HG02840 (cell line): ENCODE measurements at regions not wholly inside any gene's neighbourhood (a gene's known extent, or its start where the extent isn't known, plus 50 kb on each side); places are given as distances from the start of the nearest gene placed in this dataset.
"Not testable (repeated sequence)": the region's sequence is repeated elsewhere in the genome, so short reads cannot be mapped to it uniquely, and the experiment has no call there.

Experiments used
- ATAC-seq: cut with Tn5 transposase; IDR thresholded peaks from one replicate; pipeline ENCODE4 v1.9.1; 2021; ENCODE audit warnings: mild to moderate bottlenecking, moderate library complexity, moderate number of reproducible peaks; ENCODE audit not compliant: unreplicated experiment, low FRiP score

GRCh38 chr1:190809312-190809711 is 331.6 kb upstream of the BRINP3 start:
- ATAC-seq: no peak

- no peak for ATAC-seq
Measured at GRCh38 chr1:190812996-190813395, 335.3 kb upstream of the BRINP3 start.

GRCh38 chr1:190832511-190832910 is 354.8 kb upstream of the BRINP3 start:
- no peak for ATAC-seq

- no peak for ATAC-seq
Measured at GRCh38 chr1:190835658-190836057, 358.0 kb upstream of the BRINP3 start.

- ATAC-seq: not testable (repeated sequence)
Measured at GRCh38 chr1:190837200-190837599, 359.5 kb upstream of the BRINP3 start.

GRCh38 chr1:190837888-190838287 is 360.2 kb upstream of the BRINP3 start:
- ATAC-seq: no peak

GRCh38 chr1:190847166-190847565 is 369.5 kb upstream of the BRINP3 start:
- ATAC-seq: no peak

GRCh38 chr1:190849346-190849745 is 371.7 kb upstream of the BRINP3 start:
- ATAC-seq: no peak

- no peak for ATAC-seq
Measured at GRCh38 chr1:190852611-190853010, 374.9 kb upstream of the BRINP3 start.

- ATAC-seq: no peak
Measured at GRCh38 chr1:190858140-190858539, 380.5 kb upstream of the BRINP3 start.

GRCh38 chr1:190864013-190864641 is 386.5 kb upstream of the BRINP3 start:
- ATAC-seq: no peak

GRCh38 chr1:190880352-190880751 is 402.7 kb upstream of the BRINP3 start:
- no peak for ATAC-seq

GRCh38 chr1:190881064-190881463 is 403.4 kb upstream of the BRINP3 start:
- ATAC-seq: no peak

GRCh38 chr1:190897233-190897632 is 419.6 kb upstream of the BRINP3 start:
- no peak for ATAC-seq

GRCh38 chr1:190904091-190904695 is 426.5 kb upstream of the BRINP3 start:
- ATAC-seq: no peak

GRCh38 chr1:190906206-190906725 is 428.6 kb upstream of the BRINP3 start:
- ATAC-seq: no peak

- no peak for ATAC-seq
Measured at GRCh38 chr1:190908246-190908645, 430.6 kb upstream of the BRINP3 start.

GRCh38 chr1:190908691-190909090 is 431.0 kb upstream of the BRINP3 start:
- no peak for ATAC-seq

GRCh38 chr1:190935925-190936324 is 458.3 kb upstream of the BRINP3 start:
- ATAC-seq: no peak

- ATAC-seq: no peak
Measured at GRCh38 chr1:190936337-190936736, 458.7 kb upstream of the BRINP3 start.

GRCh38 chr1:190940951-190941350 is 463.3 kb upstream of the BRINP3 start:
- ATAC-seq: no peak

- ATAC-seq: no peak
Measured at GRCh38 chr1:190942475-190942874, 464.8 kb upstream of the BRINP3 start.
